SK-N-SH (cell line): ENCODE measurements at regions not wholly inside any gene's neighbourhood (a gene's known extent, or its start where the extent isn't known, plus 50 kb on each side); places are given as distances from the start of the nearest gene placed in this dataset.

Experiments used
- CTCF ChIA-PET: fragments of 300-600, 350-600 bp; formaldehyde crosslinking; extraction: SDS; loops from one replicate; lab custom pipeline; 2021; lab: Yijun Ruan, JAX
- POLR2A ChIA-PET: fragments of 350-600 bp; sonication (Branson Sonifier 250); formaldehyde crosslinking; extraction: SDS; loops from one replicate; lab custom pipeline; 2020; ENCODE audit warnings: antibody characterized with exemption, inconsistent platforms; lab: Yijun Ruan, JAX
- DNase-seq: peaks from one replicate; pipeline ENCODE4 v3.0.0; 2012
- H2AFZ ChIP-seq: fragments of 200-600 bp; sonication (generic); 2 replicates; pipeline ENCODE4 v1.8.1; 2016; ENCODE audit warnings: antibody characterized with exemption, mild to moderate bottlenecking, low read depth
- H3F3A ChIP-seq: fragments of 200-600 bp; sonication (generic); replicated peaks from 2 replicates; pipeline ENCODE3; 2016; ENCODE audit warnings: antibody characterized with exemption, mild to moderate bottlenecking; ENCODE audit not compliant: insufficient read depth
- H3K27ac ChIP-seq, 2 experiments: fragments of 200-500 bp in 1 of 2; fragments of 200-600 bp in 1 of 2; sonication (Bioruptor generic) in 1 of 2; sonication (generic), shearing (Covaris generic) in 1 of 2; 2 replicates each; pipeline versions ENCODE4 v1.5.1 to v1.6.1; 2014 to 2016; ENCODE audit warnings: low read depth in 2 of 2, inconsistent platforms in 1 of 2, low read length in 1 of 2, mild to moderate bottlenecking in 1 of 2, mixed read lengths in 1 of 2
- H3K27me3 ChIP-seq: fragments of 200-600 bp; sonication (generic), shearing (Covaris generic); 2 replicates; pipeline ENCODE4 v1.6.1; 2016; ENCODE audit warnings: mixed run types; ENCODE audit not compliant: insufficient read depth
- H3K36me3 ChIP-seq, 2 experiments: fragments of 200-500 bp in 1 of 2; fragments of 200-600 bp in 1 of 2; sonication (Bioruptor generic) in 1 of 2; sonication (generic) in 1 of 2; replicated peaks in 1 of 2; 2 replicates each; pipeline versions ENCODE3 to v1.5.1; 2014 to 2016; ENCODE audit warnings: low read length in 1 of 2, mild to moderate bottlenecking in 1 of 2; ENCODE audit not compliant: insufficient read depth in 2 of 2, control insufficient read depth in 1 of 2
- H3K4me1 ChIP-seq, 2 experiments: fragments of 200-500 bp in 1 of 2; fragments of 200-600 bp in 1 of 2; sonication (Bioruptor generic) in 1 of 2; sonication (generic), shearing (Covaris generic) in 1 of 2; 2 replicates each; pipeline versions ENCODE4 v1.5.1 to v1.6.1; 2014 to 2016; ENCODE audit warnings: low read depth in 1 of 2, low read length in 1 of 2, mixed run types in 1 of 2; ENCODE audit not compliant: insufficient read depth in 2 of 2, control insufficient read depth in 1 of 2
- H3K4me2 ChIP-seq: fragments of 200-600 bp; sonication (generic), shearing (Covaris generic); 2 replicates; pipeline ENCODE4 v1.6.1; 2017; ENCODE audit warnings: mixed run types
- H3K4me3 ChIP-seq, 2 experiments: fragments of 200-500 bp in 1 of 2; fragments of 200-600 bp in 1 of 2; sonication (Bioruptor generic) in 1 of 2; sonication (generic), shearing (Covaris generic) in 1 of 2; 2 replicates each; pipeline versions ENCODE4 v1.5.1 to v1.8.1; 2014 to 2016; ENCODE audit warnings: low read depth in 2 of 2, inconsistent platforms in 1 of 2, low read length in 1 of 2, mild to moderate bottlenecking in 1 of 2, mixed read lengths in 1 of 2, moderate library complexity in 1 of 2
- H3K79me2 ChIP-seq: fragments of 200-600 bp; sonication (generic); 2 replicates; pipeline ENCODE4 v1.8.1; 2017; ENCODE audit warnings: mild to moderate bottlenecking; ENCODE audit not compliant: insufficient read depth
- H3K9ac ChIP-seq: fragments of 200-600 bp; sonication (generic); 2 replicates; pipeline ENCODE4 v1.6.1; 2017; ENCODE audit warnings: mixed run types
- H3K9me2 ChIP-seq: fragments of 200-600 bp; sonication (generic); 2 replicates; pipeline ENCODE4 v1.6.1; 2017; ENCODE audit warnings: mixed run types
- H3K9me3 ChIP-seq: fragments of 200-600 bp; sonication (generic); 2 replicates; pipeline ENCODE4 v1.6.1; 2017; ENCODE audit warnings: mixed run types, mild to moderate bottlenecking, moderate library complexity
- H4K20me1 ChIP-seq: fragments of 200-600 bp; sonication (generic); 2 replicates; pipeline ENCODE4 v1.6.1; 2017; ENCODE audit warnings: mild to moderate bottlenecking, mixed run types; ENCODE audit not compliant: insufficient read depth
- EP300 ChIP-seq, 2 experiments: IDR thresholded peaks; 2 replicates each; pipeline versions ENCODE4 v1.4.0 to v1.6.1; 2012; ENCODE audit warnings: borderline replicate concordance in 1 of 2, low read depth in 1 of 2, low read length in 1 of 2
- FOSL2 ChIP-seq: IDR thresholded peaks from 2 replicates; pipeline ENCODE4 v1.4.0; 2012; ENCODE audit warnings: low read depth, mild to moderate bottlenecking, moderate library complexity, borderline replicate concordance
- FOXJ3 ChIP-seq: sonication (generic); formaldehyde crosslinking; IDR thresholded peaks from 2 replicates; pipeline ENCODE4 v1.5.1; 2020; ENCODE audit warnings: mild to moderate bottlenecking, missing genetic modification reagents
- FOXM1 ChIP-seq: IDR thresholded peaks from 2 replicates; pipeline ENCODE4 v1.4.0; 2012; ENCODE audit warnings: low read depth, mild to moderate bottlenecking
- GABPA ChIP-seq: IDR thresholded peaks from 2 replicates; pipeline ENCODE4 v1.4.0; 2012; ENCODE audit warnings: low read depth, mild to moderate bottlenecking
- JUND ChIP-seq: IDR thresholded peaks from 2 replicates; pipeline ENCODE4 v1.4.0; 2012
- RAD21 ChIP-seq: IDR thresholded peaks from 2 replicates; pipeline ENCODE4 v1.6.1; 2012; ENCODE audit warnings: mild to moderate bottlenecking, low read length
- TAF1 ChIP-seq: IDR thresholded peaks from 2 replicates; pipeline ENCODE4 v1.6.1; 2012; ENCODE audit warnings: low read depth, mild to moderate bottlenecking, low read length, moderate library complexity, borderline replicate concordance
- YY1 ChIP-seq: IDR thresholded peaks from 2 replicates; pipeline ENCODE4 v1.4.0; 2012; ENCODE audit warnings: low read depth, mild to moderate bottlenecking
- WGBS: methylation state at CpG from one replicate; pipeline ENCODE4 v1.1.6; 2017; ENCODE audit warnings: low lambda C conversion rate; 5-methylcytosine and 5-hydroxymethylcytosine counted together
- TF ChIP-seq, protein P1 (sequence below): IDR thresholded peaks from 2 replicates; pipeline ENCODE4 v1.4.0; 2012; ENCODE audit warnings: low read depth, borderline replicate concordance
- TF ChIP-seq, protein P2 (sequence below): IDR thresholded peaks from 2 replicates; pipeline ENCODE4; 2012

DNA sequence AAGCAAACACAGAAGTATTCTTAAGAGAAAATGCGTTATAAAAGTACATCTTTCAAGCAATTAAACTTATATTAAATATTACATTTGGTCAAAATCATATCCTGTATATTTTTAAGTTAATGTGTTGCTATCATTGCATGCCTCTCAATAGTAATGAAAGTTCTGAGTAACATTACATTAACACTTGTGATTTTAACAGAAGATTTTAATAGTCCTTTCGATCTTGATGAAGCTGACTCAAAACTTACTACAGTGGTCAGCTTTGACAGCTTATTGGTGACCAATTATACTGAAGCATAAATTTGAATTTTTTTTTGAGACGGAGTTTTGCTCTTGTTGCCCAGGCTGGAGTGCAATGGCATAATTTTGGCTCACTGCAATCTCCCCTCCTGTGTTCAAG is 303.3 kb downstream of the GALR1 start:
- Histone ChIP-seq H3K9me2 (no peaks in the 10 kb centered on the region), H4K20me1 (no peaks in the 10 kb centered on the region), H3K9ac (no peak overlapping the region), H3F3A (no peaks in the 10 kb centered on the region), H3K36me3 (no peaks in the 10 kb centered on the region), H3K27ac (no peak overlapping the region), H2AFZ (no peak overlapping the region), H3K4me2 (no peak overlapping the region), H3K9me3 (no peaks in the 10 kb centered on the region), H3K4me3 (no peak overlapping the region), H3K27me3 (no peaks in the 10 kb centered on the region), H3K79me2 (no peaks in the 10 kb centered on the region), H3K4me1 (no peaks in the 10 kb centered on the region)
- POLR2A ChIA-PET, result no interaction called here
- WGBS, result 16% methylated on average over 3 of the region's 3 CpGs
- DNase-seq, result no peak
- CTCF ChIA-PET, result interaction anchor here (0.6 kb wide), 1 partner anchor 492 kb away, joined by 3 read pairs; no protein-coding TSS in a partner anchor
- TF ChIP-seq FOXJ3 (CRISPR knock-in tag) (no peak), EP300 (IDR thresholded peaks at IDR 0.05; ENCODE audit: borderline replicate concordance in 1 of 2, low read depth in 1 of 2, low read length in 1 of 2) (no peak), JUND (no peak), TAF1 (no peak)
- TF ChIP-seq, protein P1, sequence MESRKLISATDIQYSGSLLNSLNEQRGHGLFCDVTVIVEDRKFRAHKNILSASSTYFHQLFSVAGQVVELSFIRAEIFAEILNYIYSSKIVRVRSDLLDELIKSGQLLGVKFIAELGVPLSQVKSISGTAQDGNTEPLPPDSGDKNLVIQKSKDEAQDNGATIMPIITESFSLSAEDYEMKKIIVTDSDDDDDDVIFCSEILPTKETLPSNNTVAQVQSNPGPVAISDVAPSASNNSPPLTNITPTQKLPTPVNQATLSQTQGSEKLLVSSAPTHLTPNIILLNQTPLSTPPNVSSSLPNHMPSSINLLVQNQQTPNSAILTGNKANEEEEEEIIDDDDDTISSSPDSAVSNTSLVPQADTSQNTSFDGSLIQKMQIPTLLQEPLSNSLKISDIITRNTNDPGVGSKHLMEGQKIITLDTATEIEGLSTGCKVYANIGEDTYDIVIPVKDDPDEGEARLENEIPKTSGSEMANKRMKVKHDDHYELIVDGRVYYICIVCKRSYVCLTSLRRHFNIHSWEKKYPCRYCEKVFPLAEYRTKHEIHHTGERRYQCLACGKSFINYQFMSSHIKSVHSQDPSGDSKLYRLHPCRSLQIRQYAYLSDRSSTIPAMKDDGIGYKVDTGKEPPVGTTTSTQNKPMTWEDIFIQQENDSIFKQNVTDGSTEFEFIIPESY, result no peak
- TF ChIP-seq, protein P2, sequence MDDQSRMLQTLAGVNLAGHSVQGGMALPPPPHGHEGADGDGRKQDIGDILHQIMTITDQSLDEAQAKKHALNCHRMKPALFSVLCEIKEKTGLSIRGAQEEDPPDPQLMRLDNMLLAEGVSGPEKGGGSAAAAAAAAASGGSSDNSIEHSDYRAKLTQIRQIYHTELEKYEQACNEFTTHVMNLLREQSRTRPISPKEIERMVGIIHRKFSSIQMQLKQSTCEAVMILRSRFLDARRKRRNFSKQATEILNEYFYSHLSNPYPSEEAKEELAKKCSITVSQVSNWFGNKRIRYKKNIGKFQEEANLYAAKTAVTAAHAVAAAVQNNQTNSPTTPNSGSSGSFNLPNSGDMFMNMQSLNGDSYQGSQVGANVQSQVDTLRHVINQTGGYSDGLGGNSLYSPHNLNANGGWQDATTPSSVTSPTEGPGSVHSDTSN, result no peak

DNA sequence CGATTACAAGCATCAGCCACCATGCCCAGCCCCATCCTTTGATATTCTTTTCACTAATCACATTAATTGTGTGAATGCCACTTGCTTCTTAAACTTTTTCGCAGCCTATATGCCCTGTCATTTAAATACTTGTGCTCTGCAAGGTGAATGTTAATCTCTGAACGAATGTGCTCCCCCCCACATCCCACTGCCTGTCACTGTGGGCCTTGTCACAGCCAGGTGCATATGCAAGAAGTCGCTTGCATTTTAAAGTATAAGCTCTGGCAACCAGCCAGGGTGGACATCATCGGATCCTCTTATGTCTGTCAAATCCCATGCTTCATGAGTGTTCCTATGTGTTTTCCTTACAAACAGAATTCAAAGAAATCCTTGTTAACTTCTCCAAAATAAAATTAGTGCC is 304.4 kb downstream of the GALR1 start:
- Histone ChIP-seq H4K20me1 (no peaks in the 10 kb centered on the region), H3K9ac (no peak overlapping the region), H3K36me3 (no peaks in the 10 kb centered on the region), H3K4me1 (no peaks in the 10 kb centered on the region), H3K4me3 (no peak overlapping the region), H3K9me3 (no peaks in the 10 kb centered on the region), H2AFZ (no peak overlapping the region), H3K9me2 (no peaks in the 10 kb centered on the region), H3K79me2 (no peaks in the 10 kb centered on the region), H3F3A (no peaks in the 10 kb centered on the region), H3K27ac (no peak overlapping the region), H3K27me3 (no peaks in the 10 kb centered on the region), H3K4me2 (no peak overlapping the region)
- WGBS, result 35% methylated on average over 5 of the region's 5 CpGs
- no peak for DNase-seq
- TF ChIP-seq RAD21, result no peak
- no peak for TF ChIP-seq FOXM1
- no peak for TF ChIP-seq FOSL2
- no peak for TF ChIP-seq YY1
- no peak for TF ChIP-seq GABPA
- CTCF ChIA-PET, result no interaction called here
- POLR2A ChIA-PET, result no interaction called here
